NCI-H460 (cell line): ENCODE measurements at regions not wholly inside any gene's neighbourhood (a gene's known extent, or its start where the extent isn't known, plus 50 kb on each side); places are given as distances from the start of the nearest gene placed in this dataset.
"Not testable (repeated sequence)": the region's sequence is repeated elsewhere in the genome, so short reads cannot be mapped to it uniquely, and the experiment has no call there.

Experiments
- DNase-seq: peaks from one replicate; pipeline ENCODE4 v3.0.0-alpha.2; 2016; ENCODE audit warnings: low read depth; ENCODE audit errors: extremely low read depth

DNA sequence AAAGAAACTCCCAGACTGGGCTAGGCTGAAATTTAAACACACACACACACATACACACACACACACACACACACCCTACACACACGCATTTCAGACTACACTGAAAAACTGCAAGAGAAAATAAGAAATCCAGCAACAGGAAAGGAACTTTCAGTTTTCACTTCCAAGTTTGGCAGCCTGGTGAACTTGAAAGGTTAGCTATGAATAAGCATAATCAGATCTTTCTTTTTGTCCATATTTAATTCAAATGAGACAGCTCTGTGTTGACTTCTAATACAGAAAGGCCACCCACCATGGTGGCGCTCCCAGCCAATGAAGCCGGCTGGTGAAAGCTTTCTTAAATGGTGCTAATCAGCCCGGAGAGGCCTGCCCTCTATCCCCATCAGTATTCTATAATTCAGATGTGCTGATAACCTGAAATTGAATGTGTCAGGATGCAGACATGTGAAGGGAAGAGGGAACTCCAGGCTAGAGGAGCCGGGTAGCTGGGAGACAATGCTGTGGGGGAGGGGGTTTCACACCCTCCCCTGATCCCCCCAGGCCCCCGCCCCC lies 108.3 kb upstream of the ZNF536 start:
- DNase-seq: no peak

DNA sequence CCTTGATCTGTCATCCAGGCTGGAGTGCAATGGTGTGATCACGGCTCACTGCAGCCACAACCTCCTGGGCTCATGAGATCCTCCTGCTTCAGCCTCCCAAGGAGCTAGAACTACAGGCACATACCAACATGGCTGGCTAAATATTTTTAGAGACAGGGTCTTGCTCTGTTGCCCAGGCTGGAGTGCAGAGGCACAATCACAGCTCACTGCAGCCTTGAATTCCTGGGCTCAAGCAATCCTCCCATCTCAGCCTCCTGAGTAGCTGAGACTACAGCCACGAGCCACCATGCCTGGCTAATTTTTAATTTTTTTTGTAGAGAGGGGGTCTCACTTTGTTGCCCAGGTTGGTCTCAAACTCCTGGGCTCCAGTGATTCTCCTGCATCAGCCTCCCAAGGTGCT lies 106.3 kb upstream of the ZNF536 start:
- DNase-seq: not testable (repeated sequence)

DNA sequence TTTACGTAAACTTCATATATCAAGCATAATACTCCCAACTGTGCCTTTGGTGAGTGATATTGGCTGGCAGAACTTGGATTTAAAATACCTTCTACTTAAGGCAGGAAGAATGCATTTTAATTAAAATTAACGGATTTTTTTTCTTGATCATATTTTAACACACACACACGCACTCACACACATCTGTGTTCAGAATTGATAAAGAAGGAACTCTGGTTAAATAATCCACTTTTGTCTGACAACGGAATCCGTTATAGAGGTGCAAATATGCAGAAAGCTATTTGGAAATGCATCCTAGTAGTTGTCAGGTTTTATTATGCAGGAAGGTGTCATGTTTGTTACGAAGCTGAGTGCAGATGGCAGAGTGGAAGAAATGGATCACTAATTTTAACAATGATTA lies 105.5 kb upstream of the ZNF536 start:
- DNase-seq: no peak

DNA sequence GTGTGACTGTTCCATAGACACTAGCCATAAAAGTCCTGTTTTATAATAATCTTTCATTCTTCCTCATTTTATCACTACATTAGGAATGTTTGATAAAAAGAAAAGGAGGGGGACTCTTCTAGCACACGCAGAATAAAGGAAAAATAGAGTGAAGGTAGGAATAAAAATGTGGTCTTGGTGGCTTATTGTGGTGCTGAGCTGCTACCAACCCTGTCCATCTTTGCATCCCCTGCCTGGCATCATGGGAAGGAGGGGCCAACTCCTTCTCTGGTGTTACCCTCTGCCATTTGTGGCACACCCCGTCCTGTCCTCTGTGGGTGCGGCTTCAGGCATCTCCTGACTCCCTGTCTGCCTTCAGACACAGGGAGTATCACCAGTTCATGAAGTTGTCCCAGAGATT lies 104.9 kb upstream of the ZNF536 start:
- no peak for DNase-seq

DNA sequence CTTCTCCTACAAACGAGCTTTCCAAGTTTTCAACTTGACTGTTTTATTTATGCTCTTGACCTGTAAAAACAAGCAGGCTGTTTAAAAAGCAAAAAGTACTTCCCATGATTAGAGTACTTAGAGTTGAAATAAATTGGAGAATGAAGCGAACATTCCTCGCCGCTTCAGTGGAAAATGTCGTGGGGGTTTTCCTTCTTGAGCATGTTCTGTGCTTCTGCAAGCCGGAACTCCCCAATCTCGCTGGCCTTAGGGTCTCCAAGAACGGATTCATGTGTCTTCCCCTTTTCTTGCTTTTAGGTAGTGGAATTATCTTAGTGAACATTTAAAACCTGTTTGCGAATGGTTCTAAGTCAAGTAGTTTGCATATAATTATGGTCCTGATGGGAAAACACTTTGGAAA lies 103.6 kb upstream of the ZNF536 start:
- no peak for DNase-seq

DNA sequence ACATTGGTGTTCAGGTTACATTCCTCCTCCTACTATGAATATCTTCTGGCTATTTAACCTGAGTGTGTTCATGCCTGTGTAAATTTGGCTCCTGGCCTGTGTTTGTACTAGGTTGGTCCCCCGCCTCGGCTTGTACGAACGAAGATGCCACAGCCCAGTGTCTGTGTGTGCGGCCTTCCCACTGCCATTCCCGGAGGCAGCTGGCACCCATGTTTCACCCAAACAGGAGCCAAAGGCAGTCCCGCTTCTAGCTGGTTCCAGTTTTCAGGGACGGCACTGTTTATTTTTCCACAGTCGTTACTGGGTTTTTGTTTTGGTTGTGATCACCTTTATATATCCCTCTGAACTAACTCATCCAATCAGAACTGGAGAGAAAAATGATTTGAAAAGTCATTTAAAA lies 102.5 kb upstream of the ZNF536 start:
- DNase-seq: no peak

DNA sequence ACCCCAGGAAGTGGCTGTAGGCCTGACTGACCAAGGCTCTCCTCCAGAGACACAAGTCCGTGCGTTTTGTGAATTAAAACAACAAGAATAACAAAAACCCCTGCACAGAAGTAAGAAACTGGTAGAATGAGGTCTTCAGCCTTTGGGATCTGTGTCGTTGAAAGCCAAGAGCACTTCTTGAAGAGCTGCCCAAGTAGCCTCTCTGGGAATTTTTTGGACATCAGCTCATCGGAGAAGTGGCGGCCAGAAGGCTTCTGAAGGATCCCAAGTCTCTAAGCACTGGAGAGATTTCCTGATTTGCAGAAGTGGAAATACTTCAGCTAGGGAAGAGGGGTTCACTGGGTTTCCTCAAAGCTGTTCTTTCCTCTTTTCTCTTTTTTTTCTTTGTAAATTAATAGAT lies 100.4 kb upstream of the ZNF536 start:
- DNase-seq: no peak

DNA sequence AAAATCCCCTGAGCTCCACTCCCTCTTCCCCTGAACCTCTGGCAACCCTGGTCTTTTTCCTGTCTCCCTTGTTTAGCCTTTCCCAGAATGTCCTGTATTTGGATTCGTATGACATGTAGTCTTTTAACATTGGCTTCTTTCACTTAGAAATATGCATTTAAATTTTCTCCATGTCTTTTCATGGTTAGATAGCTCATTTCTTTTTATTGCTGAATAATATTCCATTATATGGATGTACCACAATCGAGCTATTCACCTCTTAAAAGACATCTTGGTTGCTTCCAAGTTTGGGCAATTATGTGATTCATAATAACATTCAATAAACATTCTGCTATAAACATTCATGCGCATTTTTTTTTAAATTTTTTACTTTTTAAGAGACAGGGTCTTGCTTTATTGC lies 99.6 kb upstream of the ZNF536 start:
- DNase-seq: no peak

DNA sequence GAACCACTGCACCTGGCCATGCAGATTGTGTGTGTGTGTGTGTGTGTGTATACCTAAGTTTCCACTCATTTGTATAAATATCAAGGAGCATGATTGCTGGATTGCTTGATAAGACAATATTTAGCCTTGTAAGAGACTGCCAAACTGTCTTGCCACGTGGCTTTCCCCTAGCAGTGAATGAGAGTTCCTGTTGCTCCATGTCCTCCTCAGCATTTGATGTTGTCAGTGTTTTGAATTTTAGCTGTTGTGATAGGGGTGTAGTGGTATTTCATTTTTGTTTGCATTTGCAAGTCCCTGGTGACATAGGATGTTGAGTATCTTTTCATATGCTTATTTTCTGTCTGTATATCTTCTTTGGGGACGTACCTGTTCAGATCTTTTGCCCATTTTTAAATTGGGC lies 99.0 kb upstream of the ZNF536 start:
- no peak for DNase-seq

DNA sequence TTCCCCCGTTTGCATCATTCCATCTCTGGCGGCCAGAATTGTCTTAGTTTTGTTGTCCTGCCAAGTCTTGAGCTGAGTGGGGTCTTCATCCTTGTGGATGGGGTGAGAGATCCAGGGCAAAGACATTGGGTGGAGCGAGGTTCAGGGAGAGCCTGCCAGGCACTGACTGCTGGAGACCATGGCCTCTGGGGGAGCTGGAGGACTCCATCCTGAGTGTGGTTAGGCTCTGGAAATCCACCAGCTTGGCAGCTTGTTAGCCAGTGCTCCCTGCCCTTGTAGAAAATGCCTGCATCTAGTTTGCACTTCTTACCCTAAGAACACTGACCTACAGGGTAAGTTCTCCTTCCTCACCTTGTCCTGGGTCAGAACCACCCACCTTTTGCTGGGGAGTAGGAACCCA lies 97.2 kb upstream of the ZNF536 start:
- no peak for DNase-seq

DNA sequence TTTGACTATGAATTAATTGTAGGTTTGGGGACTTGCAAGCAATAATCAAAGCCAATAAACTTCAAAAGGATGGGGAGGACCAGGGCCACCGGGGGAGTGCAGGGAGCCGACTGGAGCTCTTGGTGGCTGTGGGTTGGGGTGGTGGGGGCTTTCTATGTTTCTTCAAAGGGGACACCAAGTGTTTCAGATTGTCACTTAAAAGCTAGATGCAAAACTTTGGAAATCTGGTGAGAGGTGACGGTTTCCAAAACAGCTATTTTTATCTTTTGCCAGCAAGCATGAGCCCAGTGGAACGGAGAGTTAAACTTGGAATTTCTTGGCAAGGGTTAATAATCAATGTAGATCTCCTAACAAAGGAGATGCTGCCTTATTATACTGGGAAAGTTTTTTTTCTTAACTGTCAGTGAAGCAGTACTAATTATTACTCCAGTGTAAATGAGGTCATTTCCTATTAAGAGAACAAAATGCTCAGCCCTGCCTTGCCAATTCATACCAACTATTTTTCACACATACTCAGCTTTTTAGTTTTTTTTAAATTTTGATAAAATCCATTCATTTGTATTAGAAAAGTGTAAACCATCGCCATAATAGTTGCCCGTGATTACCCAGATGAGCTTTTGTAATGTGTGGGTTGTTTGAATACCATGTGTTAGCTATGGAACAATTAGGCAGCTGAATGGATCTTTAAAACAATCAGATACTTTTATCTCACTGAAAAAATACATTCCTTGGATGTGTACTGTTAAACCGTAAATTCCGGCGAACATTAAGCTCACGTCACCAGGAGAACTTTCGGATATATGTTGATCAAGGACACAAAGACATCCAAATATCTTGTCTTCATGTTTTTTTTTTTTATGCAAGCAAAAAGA lies 95.9 kb upstream of the ZNF536 start:
- DNase-seq: no peak

DNA sequence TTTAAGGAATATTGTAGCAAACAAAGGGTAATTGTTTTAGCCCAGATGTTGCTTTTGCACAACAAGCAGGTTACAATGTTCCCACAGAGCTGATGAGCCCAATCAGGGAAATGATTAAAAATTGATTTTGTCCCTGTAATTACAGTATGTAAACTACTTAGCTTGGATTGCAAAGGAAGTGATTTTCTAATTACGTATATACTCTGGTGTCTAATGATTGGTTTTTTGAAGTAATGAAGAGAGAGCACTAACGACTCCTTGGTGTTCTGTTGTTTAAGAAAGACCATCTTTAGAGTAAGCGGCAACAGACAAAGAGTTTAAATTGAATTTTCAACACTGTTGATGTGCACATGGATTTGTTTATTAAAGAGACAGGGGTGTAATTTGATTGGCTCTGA lies 95.3 kb upstream of the ZNF536 start:
- DNase-seq: no peak

DNA sequence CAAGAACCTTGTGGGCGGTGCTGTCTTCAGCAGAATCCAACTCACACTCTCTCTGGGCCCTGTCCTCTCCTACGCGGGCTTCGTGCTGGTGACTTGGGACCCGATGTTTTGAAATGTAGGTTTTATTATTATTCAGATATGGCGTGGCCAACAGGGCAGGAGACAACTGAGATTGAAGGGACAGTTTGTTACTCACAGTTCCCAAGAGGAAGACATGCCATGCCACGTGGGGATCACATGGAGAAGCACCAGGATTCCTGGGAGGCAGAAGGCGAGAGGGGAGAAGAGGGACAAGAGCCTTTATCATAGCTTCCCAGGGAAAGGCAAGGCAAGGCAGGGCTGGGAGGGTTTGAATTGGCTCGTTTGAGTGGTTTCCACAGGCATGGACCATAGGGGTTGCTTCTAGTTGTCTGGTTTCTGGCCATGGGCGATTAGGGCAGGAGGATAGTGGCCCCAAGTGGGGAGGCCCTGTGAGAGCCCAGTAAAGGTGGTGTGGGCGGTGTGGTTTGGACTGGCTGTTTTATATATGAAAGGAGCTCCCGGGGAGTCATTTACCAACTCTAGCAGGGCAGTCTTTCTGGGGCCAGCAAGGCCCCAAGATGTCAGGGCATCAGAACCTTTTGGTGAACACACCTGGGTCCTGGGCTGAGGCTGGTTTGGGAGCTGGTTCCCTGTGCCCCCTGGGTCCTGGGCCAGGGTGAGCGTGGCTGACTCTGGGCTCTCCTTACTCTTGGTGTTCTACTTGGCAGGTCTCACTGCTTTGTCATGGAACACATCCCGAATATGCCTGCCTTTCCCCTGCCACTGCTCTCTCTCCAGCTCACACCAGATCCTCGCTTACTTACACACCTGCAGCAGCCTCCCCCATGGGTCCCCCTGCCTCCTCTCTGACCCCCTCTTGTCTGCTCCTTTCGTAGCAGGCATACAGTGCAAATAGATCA lies 94.0 kb upstream of the ZNF536 start:
- no peak for DNase-seq

DNA sequence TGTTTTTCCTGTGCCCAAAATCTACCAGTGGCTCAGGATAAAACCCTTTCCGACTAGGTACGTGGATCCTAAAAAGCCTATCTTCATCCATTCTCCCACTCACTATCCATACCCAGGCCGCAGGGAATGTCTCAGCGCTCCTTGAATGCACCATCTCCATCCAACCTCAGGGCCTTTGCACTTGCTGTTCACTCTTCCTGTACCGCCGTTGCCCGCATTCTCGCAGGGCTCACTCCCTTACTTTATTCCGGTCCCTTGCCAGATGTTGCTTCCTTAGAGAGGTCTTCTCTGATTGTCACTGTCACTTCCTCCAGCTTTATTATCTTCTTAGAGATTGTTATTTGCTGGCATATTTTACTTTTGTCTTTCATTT lies 93.3 kb upstream of the ZNF536 start:
- DNase-seq: no peak

DNA sequence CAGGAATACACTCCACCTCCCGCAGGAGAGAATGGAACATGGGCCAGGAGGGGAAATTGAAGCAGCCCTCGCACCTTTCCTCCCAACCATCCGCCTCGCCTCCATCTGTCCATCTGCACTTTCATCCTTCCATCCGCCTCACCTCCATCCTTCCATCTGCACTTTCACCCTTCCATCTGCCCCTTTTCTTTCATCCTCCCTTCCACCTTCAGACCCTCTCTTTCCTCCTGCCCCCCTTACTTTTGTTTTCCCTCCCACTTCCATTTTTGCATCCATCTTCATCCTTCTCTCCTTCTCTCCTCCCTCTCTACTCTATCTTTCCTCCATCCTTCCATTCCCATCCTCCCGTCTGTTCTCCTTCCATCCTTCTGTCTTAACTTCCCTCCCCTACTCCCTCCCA lies 92.2 kb upstream of the ZNF536 start:
- no peak for DNase-seq

DNA sequence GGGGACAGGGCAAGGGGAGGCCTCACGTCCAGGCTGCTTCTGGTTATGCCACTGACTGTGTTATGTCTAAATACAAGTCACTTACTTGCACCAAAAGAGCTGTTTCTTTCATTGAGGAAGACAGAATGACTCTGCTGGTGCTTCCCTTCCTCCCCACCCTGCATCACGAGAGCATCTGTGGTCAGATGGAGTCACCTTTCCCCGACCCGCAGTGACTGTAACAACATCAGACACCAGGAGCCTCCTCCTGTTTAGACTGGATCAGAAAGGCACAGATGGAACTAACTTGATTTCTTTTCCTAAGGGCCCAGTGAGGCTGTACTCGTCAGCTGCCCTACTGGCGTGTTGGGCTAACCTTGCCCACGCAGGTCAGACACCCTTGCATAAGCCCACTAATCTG lies 90.3 kb upstream of the ZNF536 start:
- DNase-seq: no peak

DNA sequence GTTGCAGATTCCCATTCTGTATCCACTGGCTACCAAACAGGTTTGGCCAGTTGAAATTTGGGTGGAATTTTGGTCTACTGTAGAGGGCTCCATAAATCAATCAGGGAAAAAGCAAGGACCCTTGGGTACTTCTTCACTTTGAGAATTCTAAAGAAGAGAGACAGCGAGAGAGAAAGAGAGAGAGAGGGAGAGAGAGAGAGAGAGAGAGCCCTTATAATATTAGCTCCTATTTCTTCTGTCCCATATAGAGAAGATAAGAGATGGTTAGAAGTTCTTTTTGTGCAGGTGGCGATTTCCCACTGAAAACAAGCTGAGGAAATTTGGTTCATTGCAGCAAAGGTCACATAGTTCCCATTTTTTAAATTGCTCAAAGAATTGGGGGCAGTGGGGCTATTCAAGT lies 88.6 kb upstream of the ZNF536 start:
- no peak for DNase-seq

DNA sequence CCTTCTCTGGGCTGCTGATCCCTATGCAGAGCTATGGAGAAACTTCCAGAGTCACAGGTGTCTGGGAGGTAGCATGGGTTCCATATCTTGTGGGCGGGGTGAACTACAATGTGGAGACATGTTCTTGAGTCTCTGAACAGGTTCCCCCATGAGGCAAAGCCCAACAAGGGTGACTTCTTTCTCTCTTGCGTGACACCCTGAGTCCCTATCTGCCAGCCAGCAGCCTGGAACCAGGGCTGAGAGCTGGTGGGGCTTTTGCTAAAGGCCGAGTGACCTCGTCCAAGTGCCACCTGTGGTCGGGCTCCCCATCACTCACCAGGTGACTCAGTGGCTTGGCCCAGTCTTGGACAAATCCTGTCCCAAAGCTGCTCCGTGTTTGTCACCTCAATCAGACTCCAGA lies 88.0 kb upstream of the ZNF536 start:
- DNase-seq: no peak

DNA sequence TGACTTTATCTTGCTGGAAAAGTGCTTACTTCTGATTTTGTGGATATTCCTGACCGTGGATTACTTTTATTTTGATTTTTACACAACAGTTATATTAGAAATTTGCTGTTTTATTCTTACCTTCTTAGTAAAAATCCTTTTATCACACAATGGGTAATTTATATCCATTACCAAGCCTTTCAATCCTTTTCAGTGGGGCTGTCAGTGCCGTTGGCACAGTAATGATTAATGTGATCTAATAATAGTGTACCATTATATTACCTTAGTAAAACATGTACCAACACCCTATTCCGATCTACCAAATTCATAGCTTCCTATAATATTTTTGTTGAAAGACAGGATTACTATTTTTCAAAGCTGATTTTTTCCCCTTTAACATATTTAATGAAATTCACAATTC lies 87.3 kb upstream of the ZNF536 start:
- no peak for DNase-seq

DNA sequence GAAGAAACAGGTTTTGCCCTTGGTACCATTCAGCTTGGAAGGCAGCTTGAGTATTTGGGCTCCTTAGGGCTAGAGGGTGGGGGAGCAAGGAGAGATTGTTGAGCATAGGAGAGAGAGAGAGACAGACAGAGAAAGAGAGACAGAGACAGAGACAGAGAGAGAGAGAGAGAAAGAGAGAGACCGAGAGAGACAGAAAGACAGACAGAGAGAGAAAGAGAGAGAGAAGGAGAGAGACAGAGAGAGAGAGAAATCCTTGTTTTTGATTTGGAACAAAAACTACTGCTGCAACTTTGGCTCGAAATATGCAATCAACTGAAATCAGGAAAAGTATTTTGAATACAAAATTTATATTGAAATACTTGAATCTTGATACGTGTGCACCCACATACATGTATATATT lies 85.8 kb upstream of the ZNF536 start:
- no peak for DNase-seq

DNA sequence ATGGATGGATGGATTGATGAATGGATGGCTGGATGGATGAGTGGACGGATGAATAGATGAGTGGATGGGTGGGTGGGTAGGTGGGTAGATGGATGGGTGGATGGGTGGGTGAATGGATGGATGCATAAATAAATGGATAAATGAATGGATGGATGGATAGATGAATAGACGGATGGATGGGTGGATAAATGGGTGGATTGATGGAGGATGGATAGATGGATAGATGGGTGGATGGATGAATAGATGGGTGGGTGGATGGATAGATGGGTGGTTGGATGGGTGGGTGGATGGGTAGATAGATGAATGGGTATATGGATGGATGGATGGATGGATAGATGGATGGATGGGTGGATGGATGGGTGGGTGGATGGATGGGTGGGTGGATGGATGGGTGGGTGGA lies 84.9 kb upstream of the ZNF536 start:
- DNase-seq: no peak

DNA sequence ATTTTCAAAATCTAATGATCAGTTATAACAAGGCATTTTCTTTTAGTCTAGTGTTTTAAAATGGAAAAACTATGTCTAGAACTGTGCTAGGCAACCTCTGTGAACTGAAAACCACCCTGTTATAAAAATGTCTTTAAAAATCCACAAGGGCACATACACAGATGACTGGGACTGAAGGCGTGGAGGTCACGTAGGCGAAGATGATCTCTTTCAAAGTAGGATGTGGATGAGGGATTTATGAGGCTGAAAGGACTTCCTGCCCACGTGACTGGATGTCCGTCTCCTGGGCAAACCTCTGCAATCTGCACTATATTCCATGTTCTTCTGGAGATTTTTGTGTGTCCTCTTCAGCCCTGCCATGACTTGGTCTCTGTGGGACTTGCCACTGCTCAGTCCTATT lies 84.2 kb upstream of the ZNF536 start:
- no peak for DNase-seq
